ENCODE measurements at regions not wholly inside any gene's neighbourhood (a gene's known extent, or its start where the extent isn't known, plus 50 kb on each side); places are given as distances from the start of the nearest gene placed in this dataset.
"Not testable (repeated sequence)": the region's sequence is repeated elsewhere in the genome, so short reads cannot be mapped to it uniquely, and the experiment has no call there.

DNA sequence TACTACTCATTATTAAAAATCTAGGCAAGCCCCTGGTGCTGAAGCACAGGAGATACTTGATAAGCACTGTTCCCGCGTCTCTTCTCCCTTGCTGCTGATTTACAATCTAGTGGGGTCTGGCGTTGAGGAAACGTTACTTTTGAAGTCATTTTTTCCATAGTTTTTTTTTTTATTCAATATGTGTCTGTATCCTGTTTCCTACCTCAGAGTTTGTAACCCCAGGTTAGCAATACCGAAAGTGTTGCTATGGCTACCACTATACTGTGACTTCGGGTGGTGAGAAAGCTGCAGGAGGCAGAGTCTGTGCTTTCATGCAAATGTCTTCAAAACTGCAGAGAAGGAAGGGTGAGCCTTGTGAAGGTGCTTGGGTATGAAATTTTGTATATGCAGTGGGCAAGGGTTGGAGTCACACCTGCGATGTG, 458.8 kb upstream of the GHITM start:
- no peak for DNase-seq

GRCh38 chr10:83682414-83682813, 456.9 kb upstream of the GHITM start:
- no peak for DNase-seq

- DNase-seq, result no peak
Observed at GRCh38 chr10:83685458-83685857, 453.9 kb upstream of the GHITM start.

GRCh38 chr10:83691791-83692596, 447.3 kb upstream of the GHITM start:
- DNase-seq, result no peak

- no peak for DNase-seq
Observed at GRCh38 chr10:83698899-83699298, 440.4 kb upstream of the GHITM start.

GRCh38 chr10:83701799-83702198, 437.5 kb upstream of the GHITM start:
- DNase-seq, result no peak

DNA sequence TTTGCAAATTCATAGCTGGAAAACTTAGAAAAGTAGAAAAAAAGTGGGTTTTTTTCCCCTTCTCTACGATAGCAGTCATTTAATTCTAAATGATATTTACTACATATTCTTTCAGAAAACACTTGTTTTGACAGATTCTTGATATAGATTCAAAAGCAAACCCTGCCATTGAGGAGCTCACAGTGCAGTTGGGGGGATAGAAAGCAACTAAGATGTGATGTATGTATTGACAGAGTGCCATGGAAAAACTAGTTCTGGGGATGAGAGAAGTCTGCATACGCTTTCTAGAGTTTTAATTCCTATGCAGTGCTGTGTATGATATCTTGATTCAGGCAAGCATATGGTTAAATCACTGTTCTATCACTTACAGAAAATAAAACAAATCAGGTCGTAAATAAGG, 436.6 kb upstream of the GHITM start:
- no peak for DNase-seq

DNA sequence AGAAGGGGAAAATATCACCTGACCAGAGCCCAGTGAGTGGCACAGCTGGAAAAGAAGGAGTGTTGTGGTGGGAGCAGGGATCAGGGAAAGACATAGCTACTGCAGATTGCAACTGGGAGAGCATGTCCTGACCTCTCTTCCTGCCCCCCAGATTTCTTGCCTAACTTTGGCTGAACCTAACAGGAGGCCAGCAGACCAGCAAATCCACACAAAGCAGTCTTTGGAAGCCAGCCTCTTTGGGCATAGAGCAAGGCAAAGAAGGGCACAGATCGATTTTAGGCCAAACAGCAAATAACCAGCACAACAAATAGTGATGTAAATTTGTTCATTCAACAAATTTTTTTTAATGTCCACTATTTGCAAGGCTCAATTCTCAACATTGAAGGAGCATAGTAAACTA, 433.2 kb upstream of the GHITM start:
- no peak for DNase-seq

- DNase-seq, result no peak
Observed at GRCh38 chr10:83706952-83707582, 432.2 kb upstream of the GHITM start.

DNA sequence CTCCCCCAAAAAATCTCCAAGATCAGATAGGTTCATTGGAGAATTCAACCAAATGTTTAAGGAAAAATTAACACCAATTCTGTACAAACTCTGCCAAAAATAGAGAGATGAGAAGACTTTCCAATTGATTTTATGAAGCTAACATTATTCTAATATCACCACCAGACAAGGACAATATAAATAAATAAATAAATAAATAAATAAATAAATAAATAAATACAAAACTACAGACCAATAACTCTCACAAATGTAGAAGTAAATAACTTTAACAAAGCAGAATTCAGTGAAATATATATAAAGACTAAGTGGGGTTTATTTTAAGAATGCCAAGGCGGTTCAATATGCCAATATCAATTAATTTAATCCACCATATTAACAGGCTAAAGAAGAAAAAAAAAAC, 425.9 kb upstream of the GHITM start:
- no peak for DNase-seq

DNA sequence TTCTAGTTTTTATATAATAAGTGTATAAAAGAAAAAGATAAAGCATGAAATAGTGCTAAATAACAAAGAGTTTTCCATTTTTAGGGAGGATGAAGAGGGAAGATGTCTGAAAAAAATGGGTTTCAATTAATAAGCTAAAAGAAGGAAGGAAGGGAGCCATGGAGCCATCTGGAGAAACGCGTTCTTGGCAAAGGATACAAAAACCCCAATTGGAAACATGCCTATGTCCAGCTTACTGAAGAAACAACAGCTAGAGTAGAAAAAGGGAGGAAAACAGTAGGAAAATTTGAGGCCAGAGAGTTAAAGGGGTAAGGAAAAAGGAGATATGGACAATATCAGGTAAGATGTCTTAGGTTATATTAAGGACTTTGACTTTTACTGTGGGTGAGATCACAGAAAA, 416.2 kb upstream of the GHITM start:
- no peak for DNase-seq

GRCh38 chr10:83724471-83725241, 414.7 kb upstream of the GHITM start:
- DNase-seq, result no peak

DNA sequence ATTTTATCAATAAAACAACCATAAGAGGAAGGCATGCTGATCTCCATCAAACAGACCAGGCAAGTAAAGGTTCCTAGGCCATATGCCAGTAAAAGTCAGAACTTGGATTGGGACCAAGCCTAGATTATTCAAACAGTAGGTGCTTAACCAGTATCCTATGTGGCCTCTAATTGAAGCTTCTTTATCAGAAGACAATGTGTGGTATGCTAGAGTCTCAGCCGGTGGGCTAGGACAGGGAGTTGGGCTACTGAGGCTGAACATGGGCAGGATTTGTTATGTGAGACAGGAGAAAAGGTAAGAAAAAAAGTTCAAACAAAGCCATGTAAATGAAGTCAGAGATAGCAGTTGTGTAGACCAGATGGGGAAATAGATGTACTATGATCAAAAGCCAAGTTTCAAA, 413.7 kb upstream of the GHITM start:
- DNase-seq, result no peak

- DNase-seq, result no peak
Observed at GRCh38 chr10:83734278-83734677, 405.0 kb upstream of the GHITM start.

- no peak for DNase-seq
Observed at GRCh38 chr10:83736008-83736407, 403.3 kb upstream of the GHITM start.

DNA sequence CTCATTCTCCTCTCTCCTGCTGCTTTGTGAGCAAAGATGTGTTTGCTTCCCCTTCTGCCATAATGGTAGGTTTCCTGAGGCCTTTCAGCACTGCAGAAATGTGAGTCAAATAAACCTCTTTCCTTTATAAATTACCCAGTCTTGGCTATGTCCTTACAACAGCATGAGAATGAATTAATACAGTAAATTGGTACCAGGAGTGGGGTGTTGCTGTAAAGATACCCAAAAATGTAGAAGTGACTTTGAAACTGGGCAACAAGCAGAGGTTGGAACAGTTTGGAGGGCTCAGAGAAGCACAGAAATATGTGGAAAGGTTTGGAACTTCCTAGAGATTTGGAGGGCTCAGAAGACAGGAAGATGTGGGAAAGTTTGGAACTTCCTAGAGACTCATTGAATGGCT, 388.7 kb upstream of the GHITM start:
- DNase-seq, result no peak

- no peak for DNase-seq
Observed at GRCh38 chr10:83753490-83753889, 385.8 kb upstream of the GHITM start.

- DNase-seq, result no peak
Observed at GRCh38 chr10:83754857-83755256, 384.5 kb upstream of the GHITM start.

GRCh38 chr10:83760142-83760541, 379.2 kb upstream of the GHITM start:
- no peak for DNase-seq

DNA sequence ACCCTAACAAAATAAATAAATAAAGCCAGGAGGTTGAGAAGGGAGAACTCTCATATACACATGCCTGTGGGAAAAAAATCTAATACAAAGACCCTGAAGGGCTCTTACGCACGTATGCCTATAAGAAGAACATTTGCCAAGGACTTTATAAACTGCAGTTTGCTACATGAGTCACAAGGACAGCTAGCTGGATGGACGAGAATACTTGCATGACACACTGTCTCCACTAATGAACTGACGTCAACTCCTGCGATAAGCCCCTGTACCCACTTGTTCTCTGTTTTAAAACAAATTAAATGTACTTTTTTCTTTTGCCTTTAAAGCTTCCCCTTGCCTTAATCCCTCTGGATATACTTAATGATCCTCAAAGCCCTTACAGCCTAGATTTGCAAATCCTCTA, 374.6 kb upstream of the GHITM start:
- no peak for DNase-seq

GRCh38 chr10:83765731-83766130, 373.6 kb upstream of the GHITM start:
- DNase-seq, result no peak

GRCh38 chr10:83769281-83769820, 370.0 kb upstream of the GHITM start:
- DNase-seq, result no peak

- not testable (repeated sequence) for DNase-seq
Observed at GRCh38 chr10:83786701-83787100, 352.6 kb upstream of the GHITM start.

DNA sequence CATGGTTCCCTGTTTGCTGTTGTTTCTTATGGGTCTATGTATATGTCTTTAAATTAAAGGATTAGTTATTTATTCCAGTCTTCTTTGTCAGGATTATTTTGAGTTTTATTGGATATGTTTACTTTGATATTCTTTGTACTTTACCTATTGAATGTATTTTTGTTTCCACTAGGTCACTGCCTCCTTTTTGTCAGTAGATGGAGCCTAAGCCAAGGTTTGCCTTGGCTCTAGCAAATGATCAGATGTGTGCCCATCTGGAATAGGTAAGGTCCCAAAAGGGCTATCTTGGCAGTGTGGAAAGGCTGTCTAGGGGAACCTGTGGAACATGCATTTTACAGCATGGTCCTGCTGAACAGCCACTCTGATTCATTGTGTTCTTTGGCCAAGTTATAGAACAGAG, 337.3 kb upstream of the GHITM start:
- no peak for DNase-seq

Data from hematopoietic multipotent progenitor cell treated with erythropoietin and hydrocortisone succinate and interleukin-3 and kit ligand, for 4 days (in vitro differentiated cells).